Epithelial cell of esophagus (primary cell): ENCODE measurements at regions not wholly inside any gene's neighbourhood (a gene's known extent, or its start where the extent isn't known, plus 50 kb on each side); places are given as distances from the start of the nearest gene placed in this dataset.

Source experiments
- DNase-seq: peaks from one replicate; pipeline ENCODE4 v3.0.0; 2010; ENCODE audit warnings: low read depth
- H3K4me3 ChIP-seq: 2 replicates; pipeline ENCODE4 v1.5.1; 2011; ENCODE audit warnings: mild to moderate bottlenecking, low read length, control low read depth
- TF ChIP-seq, protein P1 (sequence below): IDR thresholded peaks from 2 replicates; pipeline ENCODE4 v1.5.1; 2011; ENCODE audit warnings: low read depth, mild to moderate bottlenecking, low read length, control low read depth, inconsistent platforms; ENCODE audit not compliant: insufficient read depth; ENCODE audit errors: missing control alignments

DNA sequence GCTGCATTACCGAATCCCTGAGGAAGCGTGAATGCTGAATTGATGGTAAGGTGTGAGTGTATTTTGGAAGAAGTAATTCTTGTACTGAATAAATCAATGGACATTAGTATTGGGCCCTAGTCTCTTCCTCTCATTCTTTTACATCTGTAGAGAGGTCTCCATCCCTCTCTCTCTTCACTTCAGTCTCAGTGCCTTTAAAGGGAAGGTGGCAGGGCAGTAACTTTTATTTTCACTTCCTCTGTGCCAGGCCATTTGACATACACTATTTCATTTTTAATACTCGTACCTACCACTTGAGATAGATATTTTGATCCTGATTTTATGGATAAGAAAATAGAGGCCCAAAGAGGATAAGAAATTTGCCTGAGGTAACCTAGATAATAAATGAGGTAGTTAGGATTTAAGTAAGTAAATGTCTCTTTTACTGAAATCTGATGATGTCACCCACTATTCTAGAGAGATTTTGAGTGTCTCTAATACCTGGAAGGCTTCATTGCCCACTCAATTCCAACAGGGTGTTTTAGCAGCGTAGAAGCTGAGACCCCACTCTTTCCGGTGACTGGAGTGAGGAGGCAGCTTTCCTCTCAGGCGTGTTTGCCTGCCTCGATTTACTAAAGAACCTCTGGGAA lies 177.9 kb upstream of the PRICKLE1 start:
- H3K4me3 ChIP-seq: no peak overlapping the region
- DNase-seq: no peak
- TF ChIP-seq, protein P1, sequence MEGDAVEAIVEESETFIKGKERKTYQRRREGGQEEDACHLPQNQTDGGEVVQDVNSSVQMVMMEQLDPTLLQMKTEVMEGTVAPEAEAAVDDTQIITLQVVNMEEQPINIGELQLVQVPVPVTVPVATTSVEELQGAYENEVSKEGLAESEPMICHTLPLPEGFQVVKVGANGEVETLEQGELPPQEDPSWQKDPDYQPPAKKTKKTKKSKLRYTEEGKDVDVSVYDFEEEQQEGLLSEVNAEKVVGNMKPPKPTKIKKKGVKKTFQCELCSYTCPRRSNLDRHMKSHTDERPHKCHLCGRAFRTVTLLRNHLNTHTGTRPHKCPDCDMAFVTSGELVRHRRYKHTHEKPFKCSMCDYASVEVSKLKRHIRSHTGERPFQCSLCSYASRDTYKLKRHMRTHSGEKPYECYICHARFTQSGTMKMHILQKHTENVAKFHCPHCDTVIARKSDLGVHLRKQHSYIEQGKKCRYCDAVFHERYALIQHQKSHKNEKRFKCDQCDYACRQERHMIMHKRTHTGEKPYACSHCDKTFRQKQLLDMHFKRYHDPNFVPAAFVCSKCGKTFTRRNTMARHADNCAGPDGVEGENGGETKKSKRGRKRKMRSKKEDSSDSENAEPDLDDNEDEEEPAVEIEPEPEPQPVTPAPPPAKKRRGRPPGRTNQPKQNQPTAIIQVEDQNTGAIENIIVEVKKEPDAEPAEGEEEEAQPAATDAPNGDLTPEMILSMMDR: no peak

DNA sequence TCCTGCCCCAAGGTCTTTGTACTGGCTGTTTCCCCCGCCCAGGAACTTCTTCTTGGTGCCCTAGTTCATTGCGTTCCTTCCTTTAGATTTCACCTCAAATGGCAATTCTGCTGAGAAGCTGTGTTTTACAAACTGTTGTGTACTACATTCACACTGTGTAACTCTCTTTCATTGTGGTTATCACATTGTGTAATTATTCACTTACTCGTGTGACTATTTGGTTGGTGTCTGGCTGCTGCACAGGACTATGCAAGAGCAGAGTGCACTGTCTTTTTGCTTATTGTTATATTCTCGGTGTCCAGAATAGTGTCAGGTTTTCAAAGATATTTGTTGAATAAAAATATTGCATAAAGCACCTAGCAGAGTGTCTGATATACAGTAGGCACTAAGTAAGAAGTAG lies 177.2 kb upstream of the PRICKLE1 start:
- no peak for DNase-seq
- no peak overlapping the region for H3K4me3 ChIP-seq
- TF ChIP-seq, protein P1: no peak

DNA sequence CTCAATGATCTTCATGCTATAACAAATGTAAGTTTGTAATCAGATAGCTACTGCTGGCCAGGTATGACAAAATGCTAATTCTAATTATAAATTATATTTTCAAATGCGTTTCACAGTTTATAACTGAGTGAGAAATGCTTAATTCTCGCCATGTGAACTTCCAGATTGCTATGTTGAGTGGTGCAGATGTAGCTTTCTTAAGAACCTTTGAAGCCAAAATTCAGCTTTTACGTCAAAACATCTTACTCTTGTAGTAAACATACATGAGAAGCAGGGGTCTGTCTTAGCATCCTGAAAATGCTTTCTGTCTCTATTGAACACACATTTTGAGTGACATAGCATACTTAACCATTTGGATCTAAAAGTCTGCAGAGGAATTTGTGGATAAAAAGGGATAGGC lies 176.5 kb upstream of the PRICKLE1 start:
- H3K4me3 ChIP-seq: no peak overlapping the region
- TF ChIP-seq, protein P1: no peak
- DNase-seq: no peak

DNA sequence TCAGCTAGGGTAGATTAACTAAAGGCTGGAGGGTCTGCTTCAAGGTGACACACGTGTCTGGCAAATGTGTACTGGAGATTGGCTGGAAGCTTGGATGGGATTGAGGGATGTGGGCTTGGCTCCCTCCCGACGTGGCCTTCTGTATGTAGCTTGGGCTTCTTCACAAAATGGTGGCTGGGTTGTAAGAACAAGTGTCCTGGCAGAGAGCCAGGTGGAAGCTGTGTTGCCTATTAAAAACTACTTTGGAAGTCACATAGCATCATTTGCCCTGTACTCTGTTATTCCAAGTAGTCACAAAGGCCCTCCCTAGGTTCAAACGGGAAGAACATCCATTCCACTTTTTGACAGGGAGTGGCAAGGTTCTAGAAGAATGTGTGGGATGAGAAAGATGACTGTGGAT lies 174.1 kb upstream of the PRICKLE1 start:
- H3K4me3 ChIP-seq: no peak overlapping the region
- DNase-seq: no peak
- TF ChIP-seq, protein P1: no peak

DNA sequence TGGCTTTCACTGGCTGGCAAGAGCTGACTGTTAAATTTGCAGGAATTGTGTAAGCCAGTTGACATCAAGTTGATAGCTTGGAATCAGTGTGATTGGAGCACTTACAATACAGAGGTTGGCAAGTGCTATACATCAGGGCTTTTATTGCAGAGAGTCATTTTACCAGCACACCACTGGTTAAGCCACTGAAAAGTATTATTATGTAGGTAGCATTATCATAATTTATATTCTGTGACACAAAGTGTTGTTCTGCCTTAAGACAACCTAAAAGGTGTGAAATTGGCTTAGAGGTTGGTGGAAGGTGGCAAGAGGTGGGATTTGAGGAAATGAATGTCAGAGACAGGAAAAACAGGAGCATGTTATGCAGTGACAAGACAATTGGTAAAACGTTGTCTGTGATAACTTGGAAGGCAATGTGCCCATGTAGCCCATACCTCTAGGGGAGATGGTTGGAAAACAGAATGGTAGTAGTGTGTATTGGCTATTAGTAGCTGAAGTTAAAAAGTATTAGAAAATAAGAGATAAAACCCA lies 172.9 kb upstream of the PRICKLE1 start:
- TF ChIP-seq, protein P1: no peak
- no peak overlapping the region for H3K4me3 ChIP-seq
- DNase-seq: no peak

DNA sequence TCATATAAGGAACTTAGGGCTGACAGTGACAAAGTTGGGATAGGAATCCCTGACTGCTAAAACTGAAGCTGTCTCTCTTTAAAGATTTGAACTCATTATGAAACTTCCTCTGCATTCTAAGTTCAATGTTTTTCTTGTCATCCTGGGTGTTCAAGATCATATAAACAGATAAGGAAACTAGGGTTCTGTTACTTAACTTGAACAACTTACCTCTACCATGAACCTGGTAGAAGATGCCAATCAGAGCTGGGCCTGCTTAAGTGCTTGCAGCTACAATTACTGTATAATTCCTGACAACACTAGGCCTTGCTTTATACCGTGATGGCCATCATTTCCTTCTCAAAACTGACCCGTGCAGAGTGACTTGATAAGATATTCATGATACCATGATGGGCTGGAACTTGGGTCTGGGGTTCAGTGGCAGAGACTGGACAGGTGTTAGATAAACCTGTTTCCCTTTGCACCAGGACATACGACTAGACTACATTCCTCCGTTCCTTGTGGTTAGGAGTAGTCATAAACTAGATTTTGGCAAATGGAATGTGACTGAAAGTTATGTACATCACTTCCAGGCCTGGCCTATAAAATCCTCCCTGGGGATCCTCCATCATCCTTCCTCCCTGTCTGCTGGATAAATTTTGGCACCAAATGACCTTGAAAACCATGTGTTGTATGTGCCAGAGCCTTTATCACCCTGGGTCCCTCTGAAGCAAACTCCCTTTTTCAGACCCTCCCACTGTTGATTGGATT lies 172.2 kb upstream of the PRICKLE1 start:
- no peak overlapping the region for H3K4me3 ChIP-seq
- TF ChIP-seq, protein P1: no peak
- no peak for DNase-seq
